ENCODE measurements at regions not wholly inside any gene's neighbourhood (a gene's known extent, or its start where the extent isn't known, plus 50 kb on each side); places are given as distances from the start of the nearest gene placed in this dataset.

DNA sequence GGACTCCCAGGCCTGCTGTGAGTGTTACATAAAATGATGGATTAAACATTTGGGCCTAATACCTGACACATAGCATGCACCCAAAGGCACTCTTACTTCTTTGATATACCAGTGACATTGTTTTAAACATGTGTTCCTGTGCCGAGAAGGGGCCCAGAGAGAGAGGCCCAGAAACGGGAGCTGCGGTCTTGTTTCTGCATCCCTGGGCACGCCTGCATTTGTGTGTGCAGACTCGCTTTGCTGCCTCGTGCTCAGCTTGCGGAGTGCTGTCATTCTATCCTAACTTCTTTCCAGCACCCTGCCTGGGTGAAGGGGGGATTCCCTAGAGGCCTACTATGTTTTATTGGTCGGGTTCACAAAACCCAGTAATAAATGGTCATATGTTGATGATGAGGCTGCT, 666.2 kb upstream of the HS6ST1 start:
- Histone ChIP-seq H3K9me3 (ENCODE audit: control insufficient read depth in 4 of 4, low read length in 3 of 4) (no peaks in the 10 kb centered on the region), H3K36me3 (ENCODE audit: control insufficient read depth in 4 of 4, insufficient read depth in 3 of 4, low read depth in 1 of 4, low read length in 3 of 4) (no peaks in the 10 kb centered on the region), H3K27ac (ENCODE audit: low read depth in 1 of 2, low read length in 2 of 2) (no peak overlapping the region), H3K27me3 (ENCODE audit: control insufficient read depth in 4 of 4, insufficient read depth in 4 of 4, low read length in 3 of 4) (no peaks in the 10 kb centered on the region), H3K4me3 (ENCODE audit: low read depth in 1 of 3, low read length in 3 of 3) (no peak overlapping the region), H3K4me1 (ENCODE audit: control insufficient read depth in 4 of 4, insufficient read depth in 4 of 4, low read length in 3 of 4) (no peaks in the 10 kb centered on the region), H3K9ac (ENCODE audit: low read depth in 1 of 2, low read length in 2 of 2) (no peak overlapping the region)
- no peak for DNase-seq (ENCODE audit: low spot score)
- TF ChIP-seq GABPA (IDR thresholded peaks at IDR 0.05 in 1 of 2, conservative IDR thresholded peaks at IDR 0.05 in 1 of 2) = no peak
- TF ChIP-seq FOXA1 (IDR thresholded peaks at IDR 0.05) = no peak
- TF ChIP-seq, protein P1, sequence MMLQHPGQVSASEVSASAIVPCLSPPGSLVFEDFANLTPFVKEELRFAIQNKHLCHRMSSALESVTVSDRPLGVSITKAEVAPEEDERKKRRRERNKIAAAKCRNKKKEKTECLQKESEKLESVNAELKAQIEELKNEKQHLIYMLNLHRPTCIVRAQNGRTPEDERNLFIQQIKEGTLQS (IDR thresholded peaks at IDR 0.05) = no peak
- TF ChIP-seq RXRA (IDR thresholded peaks at IDR 0.05) = no peak
- TF ChIP-seq YY1 (IDR thresholded peaks at IDR 0.05) = no peak
- TF ChIP-seq, protein P2, sequence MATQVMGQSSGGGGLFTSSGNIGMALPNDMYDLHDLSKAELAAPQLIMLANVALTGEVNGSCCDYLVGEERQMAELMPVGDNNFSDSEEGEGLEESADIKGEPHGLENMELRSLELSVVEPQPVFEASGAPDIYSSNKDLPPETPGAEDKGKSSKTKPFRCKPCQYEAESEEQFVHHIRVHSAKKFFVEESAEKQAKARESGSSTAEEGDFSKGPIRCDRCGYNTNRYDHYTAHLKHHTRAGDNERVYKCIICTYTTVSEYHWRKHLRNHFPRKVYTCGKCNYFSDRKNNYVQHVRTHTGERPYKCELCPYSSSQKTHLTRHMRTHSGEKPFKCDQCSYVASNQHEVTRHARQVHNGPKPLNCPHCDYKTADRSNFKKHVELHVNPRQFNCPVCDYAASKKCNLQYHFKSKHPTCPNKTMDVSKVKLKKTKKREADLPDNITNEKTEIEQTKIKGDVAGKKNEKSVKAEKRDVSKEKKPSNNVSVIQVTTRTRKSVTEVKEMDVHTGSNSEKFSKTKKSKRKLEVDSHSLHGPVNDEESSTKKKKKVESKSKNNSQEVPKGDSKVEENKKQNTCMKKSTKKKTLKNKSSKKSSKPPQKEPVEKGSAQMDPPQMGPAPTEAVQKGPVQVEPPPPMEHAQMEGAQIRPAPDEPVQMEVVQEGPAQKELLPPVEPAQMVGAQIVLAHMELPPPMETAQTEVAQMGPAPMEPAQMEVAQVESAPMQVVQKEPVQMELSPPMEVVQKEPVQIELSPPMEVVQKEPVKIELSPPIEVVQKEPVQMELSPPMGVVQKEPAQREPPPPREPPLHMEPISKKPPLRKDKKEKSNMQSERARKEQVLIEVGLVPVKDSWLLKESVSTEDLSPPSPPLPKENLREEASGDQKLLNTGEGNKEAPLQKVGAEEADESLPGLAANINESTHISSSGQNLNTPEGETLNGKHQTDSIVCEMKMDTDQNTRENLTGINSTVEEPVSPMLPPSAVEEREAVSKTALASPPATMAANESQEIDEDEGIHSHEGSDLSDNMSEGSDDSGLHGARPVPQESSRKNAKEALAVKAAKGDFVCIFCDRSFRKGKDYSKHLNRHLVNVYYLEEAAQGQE (IDR thresholded peaks at IDR 0.05) = no peak
- TF ChIP-seq JUND (IDR thresholded peaks at IDR 0.05) = no peak
- TF ChIP-seq, protein P3, sequence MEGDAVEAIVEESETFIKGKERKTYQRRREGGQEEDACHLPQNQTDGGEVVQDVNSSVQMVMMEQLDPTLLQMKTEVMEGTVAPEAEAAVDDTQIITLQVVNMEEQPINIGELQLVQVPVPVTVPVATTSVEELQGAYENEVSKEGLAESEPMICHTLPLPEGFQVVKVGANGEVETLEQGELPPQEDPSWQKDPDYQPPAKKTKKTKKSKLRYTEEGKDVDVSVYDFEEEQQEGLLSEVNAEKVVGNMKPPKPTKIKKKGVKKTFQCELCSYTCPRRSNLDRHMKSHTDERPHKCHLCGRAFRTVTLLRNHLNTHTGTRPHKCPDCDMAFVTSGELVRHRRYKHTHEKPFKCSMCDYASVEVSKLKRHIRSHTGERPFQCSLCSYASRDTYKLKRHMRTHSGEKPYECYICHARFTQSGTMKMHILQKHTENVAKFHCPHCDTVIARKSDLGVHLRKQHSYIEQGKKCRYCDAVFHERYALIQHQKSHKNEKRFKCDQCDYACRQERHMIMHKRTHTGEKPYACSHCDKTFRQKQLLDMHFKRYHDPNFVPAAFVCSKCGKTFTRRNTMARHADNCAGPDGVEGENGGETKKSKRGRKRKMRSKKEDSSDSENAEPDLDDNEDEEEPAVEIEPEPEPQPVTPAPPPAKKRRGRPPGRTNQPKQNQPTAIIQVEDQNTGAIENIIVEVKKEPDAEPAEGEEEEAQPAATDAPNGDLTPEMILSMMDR (IDR thresholded peaks at IDR 0.05; ENCODE audit: low read depth, low read length, missing input control) = no peak
- no peak for TF ChIP-seq EGR1 (IDR thresholded peaks at IDR 0.05; ENCODE audit: low read depth in 2 of 2)
- TF ChIP-seq SP1 (IDR thresholded peaks at IDR 0.05) = no peak
- TF ChIP-seq NR2F2 (IDR thresholded peaks at IDR 0.05) = no peak
- no peak for TF ChIP-seq TAF1 (conservative IDR thresholded peaks at IDR 0.05)
- WGBS = 93% methylated on average over 8 of the region's 8 CpGs

DNA sequence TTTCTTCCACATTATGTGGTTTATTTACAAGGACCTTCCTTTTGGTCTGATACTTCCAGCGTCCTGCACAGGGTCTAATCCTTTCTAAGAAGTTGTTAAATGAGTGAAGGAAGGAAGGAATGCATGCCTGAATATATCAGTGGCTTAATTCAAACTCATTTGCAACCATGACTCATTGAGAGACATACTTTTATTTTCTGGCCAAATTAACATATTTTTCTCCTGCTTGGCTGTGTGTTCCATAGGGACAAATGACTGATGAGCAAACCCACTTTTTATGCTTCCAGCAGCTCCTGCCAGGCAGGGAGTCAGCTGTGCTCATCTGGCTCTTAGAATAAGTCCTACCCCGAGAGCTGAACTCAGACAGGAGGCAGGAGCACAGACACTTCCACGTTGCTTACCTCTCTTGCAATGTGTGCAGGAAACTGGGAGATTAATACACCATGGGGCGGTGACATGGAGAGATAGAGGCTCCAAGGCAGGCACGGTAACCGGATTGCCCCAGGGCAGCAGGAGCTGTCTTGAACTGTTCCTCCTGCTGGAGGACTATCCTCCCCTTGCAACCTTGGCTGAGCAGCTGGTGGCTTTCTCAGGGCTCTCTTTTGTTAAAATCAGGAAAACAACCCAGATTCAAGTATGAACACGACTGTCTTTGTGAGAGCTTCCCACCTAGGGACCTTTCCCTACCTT, 667.5 kb upstream of the HS6ST1 start:
- WGBS = 49% methylated on average over 7 of the region's 7 CpGs
- Histone ChIP-seq H3K4me1 (ENCODE audit: control insufficient read depth in 4 of 4, insufficient read depth in 4 of 4, low read length in 3 of 4) (no peaks in the 10 kb centered on the region), H3K27me3 (ENCODE audit: control insufficient read depth in 4 of 4, insufficient read depth in 4 of 4, low read length in 3 of 4) (no peaks in the 10 kb centered on the region), H3K4me3 (ENCODE audit: low read depth in 1 of 3, low read length in 3 of 3) (no peak overlapping the region), H3K27ac (ENCODE audit: low read depth in 1 of 2, low read length in 2 of 2) (no peak overlapping the region), H3K36me3 (ENCODE audit: control insufficient read depth in 4 of 4, insufficient read depth in 3 of 4, low read depth in 1 of 4, low read length in 3 of 4) (no peaks in the 10 kb centered on the region), H3K9me3 (ENCODE audit: control insufficient read depth in 4 of 4, low read length in 3 of 4) (no peaks in the 10 kb centered on the region), H3K9ac (ENCODE audit: low read depth in 1 of 2, low read length in 2 of 2) (no peak overlapping the region)
- no peak for DNase-seq (ENCODE audit: low spot score)
- TF ChIP-seq, protein P4, sequence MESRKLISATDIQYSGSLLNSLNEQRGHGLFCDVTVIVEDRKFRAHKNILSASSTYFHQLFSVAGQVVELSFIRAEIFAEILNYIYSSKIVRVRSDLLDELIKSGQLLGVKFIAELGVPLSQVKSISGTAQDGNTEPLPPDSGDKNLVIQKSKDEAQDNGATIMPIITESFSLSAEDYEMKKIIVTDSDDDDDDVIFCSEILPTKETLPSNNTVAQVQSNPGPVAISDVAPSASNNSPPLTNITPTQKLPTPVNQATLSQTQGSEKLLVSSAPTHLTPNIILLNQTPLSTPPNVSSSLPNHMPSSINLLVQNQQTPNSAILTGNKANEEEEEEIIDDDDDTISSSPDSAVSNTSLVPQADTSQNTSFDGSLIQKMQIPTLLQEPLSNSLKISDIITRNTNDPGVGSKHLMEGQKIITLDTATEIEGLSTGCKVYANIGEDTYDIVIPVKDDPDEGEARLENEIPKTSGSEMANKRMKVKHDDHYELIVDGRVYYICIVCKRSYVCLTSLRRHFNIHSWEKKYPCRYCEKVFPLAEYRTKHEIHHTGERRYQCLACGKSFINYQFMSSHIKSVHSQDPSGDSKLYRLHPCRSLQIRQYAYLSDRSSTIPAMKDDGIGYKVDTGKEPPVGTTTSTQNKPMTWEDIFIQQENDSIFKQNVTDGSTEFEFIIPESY (IDR thresholded peaks at IDR 0.05) = no peak
- no peak for TF ChIP-seq GABPA (IDR thresholded peaks at IDR 0.05 in 1 of 2, conservative IDR thresholded peaks at IDR 0.05 in 1 of 2)
- no peak for TF ChIP-seq TAF1 (conservative IDR thresholded peaks at IDR 0.05)
- no peak for TF ChIP-seq HNF4G (IDR thresholded peaks at IDR 0.05)
- TF ChIP-seq, protein P1 (IDR thresholded peaks at IDR 0.05) = no peak
- TF ChIP-seq RAD21 (IDR thresholded peaks at IDR 0.05) = no peak
- no peak for TF ChIP-seq RXRA (IDR thresholded peaks at IDR 0.05)
- TF ChIP-seq EGR1 (IDR thresholded peaks at IDR 0.05; ENCODE audit: low read depth in 2 of 2) = no peak

Measured in liver (tissue), 8 donors.